Panc1 (cell line): ENCODE measurements at regions not wholly inside any gene's neighbourhood (a gene's known extent, or its start where the extent isn't known, plus 50 kb on each side); places are given as distances from the start of the nearest gene placed in this dataset.

Experiments used
- ATAC-seq: fragments of 200-7000 bp; cut with Tn5 transposase; 2 replicates; pipeline ENCODE4 v1.9.1; 2020; ENCODE audit warnings: mild to moderate bottlenecking, moderate library complexity
- BruUV-seq: library from RNA; stranded (reverse); fragments of 400-500 nt; replicated peaks from 2 replicates; lab custom pipeline; 2021; lab: Mats Ljungman, UMichigan
- CTCF ChIA-PET: fragments of 300-600 bp; sonication (Branson Sonifier 250); formaldehyde crosslinking; loops from one replicate; lab custom pipeline; 2022; ENCODE audit warnings: antibody characterized with exemption; lab: Charles Lee
- POLR2A ChIA-PET: fragments of 300-600 bp; sonication (Branson Sonifier 250); formaldehyde crosslinking; loops from one replicate; lab custom pipeline; 2022; ENCODE audit warnings: antibody characterized with exemption; lab: Charles Lee
- DNase-seq: peaks from one replicate; pipeline ENCODE4 v3.0.0-alpha.2; 2010; ENCODE audit warnings: low read depth, low spot score
- H3K27ac ChIP-seq: 2 replicates; pipeline ENCODE4 v1.5.1; 2011; ENCODE audit warnings: mild to moderate bottlenecking, low read length, inconsistent platforms
- H3K27me3 ChIP-seq: fragments of 200-500 bp; sonication (Bioruptor generic); 2 replicates; pipeline ENCODE4 v1.6.0; 2014; ENCODE audit warnings: low read length, inconsistent platforms; ENCODE audit not compliant: control insufficient read depth, insufficient read depth
- H3K36me3 ChIP-seq: fragments of 200-500 bp; sonication (Bioruptor generic); 2 replicates; pipeline ENCODE4 v1.5.1; 2014; ENCODE audit warnings: inconsistent platforms, mild to moderate bottlenecking, low read length, moderate library complexity; ENCODE audit not compliant: control insufficient read depth, insufficient read depth
- H3K4me1 ChIP-seq: 2 replicates; pipeline ENCODE4 v1.5.1; 2011; ENCODE audit warnings: inconsistent platforms, mild to moderate bottlenecking, low read length, moderate library complexity; ENCODE audit not compliant: control insufficient read depth, insufficient read depth
- H3K4me3 ChIP-seq, 2 experiments: 2 replicates each; pipeline ENCODE4 v1.5.1; 2011 to 2012; ENCODE audit warnings: low read depth in 2 of 2, low read length in 2 of 2, mild to moderate bottlenecking in 2 of 2, inconsistent platforms in 1 of 2, moderate library complexity in 1 of 2
- H3K9me3 ChIP-seq: fragments of 200-500 bp; sonication (Bioruptor generic); 2 replicates; pipeline ENCODE4 v1.5.1; 2014; ENCODE audit warnings: low read depth, mild to moderate bottlenecking, inconsistent platforms, low read length, moderate library complexity; ENCODE audit not compliant: control insufficient read depth, insufficient read depth
- POLR2AphosphoS5 ChIP-seq: IDR thresholded peaks from 2 replicates; pipeline ENCODE4 v1.6.1; 2012; ENCODE audit warnings: mild to moderate bottlenecking, low read depth, low read length, moderate library complexity
- SIN3A ChIP-seq: IDR thresholded peaks from 2 replicates; pipeline ENCODE4 v1.6.1; 2012; ENCODE audit warnings: low read depth, mild to moderate bottlenecking, low read length, moderate library complexity, borderline replicate concordance; ENCODE audit not compliant: insufficient read depth
- TCF7L2 ChIP-seq: IDR thresholded peaks from 2 replicates; pipeline ENCODE4 v1.6.1; 2011; ENCODE audit warnings: mild to moderate bottlenecking, low read depth, low read length, inconsistent platforms
- in situ Hi-C: cut with HindIII; loops from 2 replicates; pipeline ENCODE4 v1.10.0; 2016; ENCODE audit warnings: low sequenced_read_pairs, low pct_unique_long_range_greater_than_20kb
- intact Hi-C: fragments of 100-400 bp; cut with micrococcal nuclease; formaldehyde crosslinking; loops from one replicate; pipeline ENCODE4 v1.10.0; 2022; ENCODE audit not compliant: unreplicated experiment
- TF ChIP-seq, protein P1 (sequence below), 2 experiments: IDR thresholded peaks; 2 replicates each; pipeline ENCODE4 v1.6.1; 2011 to 2012; ENCODE audit warnings: low read depth in 2 of 2, control low read depth in 1 of 2, low read length in 1 of 2, mild to moderate bottlenecking in 1 of 2, moderate library complexity in 1 of 2; ENCODE audit not compliant: insufficient read depth in 1 of 2
- TF ChIP-seq, protein P2 (sequence below): fragments of 450-650 bp; IDR thresholded peaks from 2 replicates; pipeline ENCODE4 v1.5.1; 2017; ENCODE audit warnings: mild to moderate bottlenecking

DNA sequence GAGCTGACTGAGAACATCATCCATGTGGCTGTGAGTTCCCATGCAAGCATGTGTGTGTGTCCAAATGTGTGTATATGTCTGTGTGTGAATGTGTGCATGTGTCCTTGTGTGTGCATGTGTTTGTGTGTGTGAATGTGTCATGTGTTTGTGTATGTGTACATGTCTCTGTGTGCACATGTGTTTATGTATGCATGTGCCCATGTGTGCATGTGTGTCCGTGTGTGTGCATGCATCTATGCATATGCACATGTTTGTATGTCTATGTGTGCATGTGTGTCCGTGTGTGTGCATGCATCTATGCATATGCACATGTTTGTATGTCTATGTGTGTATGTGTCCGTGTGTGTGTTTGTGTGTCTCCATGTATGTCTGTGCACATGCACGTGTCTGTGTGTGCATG lies 99.7 kb downstream of the LBH start:
- ATAC-seq = no peak
- H3K4me3 ChIP-seq = no peak overlapping the region
- in situ Hi-C loops (no loop called here), intact Hi-C loops (no loop called here)
- ChIA-PET CTCF (no interaction called here), POLR2A (no interaction called here)
- no peaks in the 10 kb centered on the region for H3K36me3 ChIP-seq
- DNase-seq = no peak
- H3K4me1 ChIP-seq = no peaks in the 10 kb centered on the region
- no TSS peak for BruUV-seq
- H3K9me3 ChIP-seq = no peaks in the 10 kb centered on the region
- no peaks in the 10 kb centered on the region for H3K27me3 ChIP-seq
- TF ChIP-seq, protein P1, sequence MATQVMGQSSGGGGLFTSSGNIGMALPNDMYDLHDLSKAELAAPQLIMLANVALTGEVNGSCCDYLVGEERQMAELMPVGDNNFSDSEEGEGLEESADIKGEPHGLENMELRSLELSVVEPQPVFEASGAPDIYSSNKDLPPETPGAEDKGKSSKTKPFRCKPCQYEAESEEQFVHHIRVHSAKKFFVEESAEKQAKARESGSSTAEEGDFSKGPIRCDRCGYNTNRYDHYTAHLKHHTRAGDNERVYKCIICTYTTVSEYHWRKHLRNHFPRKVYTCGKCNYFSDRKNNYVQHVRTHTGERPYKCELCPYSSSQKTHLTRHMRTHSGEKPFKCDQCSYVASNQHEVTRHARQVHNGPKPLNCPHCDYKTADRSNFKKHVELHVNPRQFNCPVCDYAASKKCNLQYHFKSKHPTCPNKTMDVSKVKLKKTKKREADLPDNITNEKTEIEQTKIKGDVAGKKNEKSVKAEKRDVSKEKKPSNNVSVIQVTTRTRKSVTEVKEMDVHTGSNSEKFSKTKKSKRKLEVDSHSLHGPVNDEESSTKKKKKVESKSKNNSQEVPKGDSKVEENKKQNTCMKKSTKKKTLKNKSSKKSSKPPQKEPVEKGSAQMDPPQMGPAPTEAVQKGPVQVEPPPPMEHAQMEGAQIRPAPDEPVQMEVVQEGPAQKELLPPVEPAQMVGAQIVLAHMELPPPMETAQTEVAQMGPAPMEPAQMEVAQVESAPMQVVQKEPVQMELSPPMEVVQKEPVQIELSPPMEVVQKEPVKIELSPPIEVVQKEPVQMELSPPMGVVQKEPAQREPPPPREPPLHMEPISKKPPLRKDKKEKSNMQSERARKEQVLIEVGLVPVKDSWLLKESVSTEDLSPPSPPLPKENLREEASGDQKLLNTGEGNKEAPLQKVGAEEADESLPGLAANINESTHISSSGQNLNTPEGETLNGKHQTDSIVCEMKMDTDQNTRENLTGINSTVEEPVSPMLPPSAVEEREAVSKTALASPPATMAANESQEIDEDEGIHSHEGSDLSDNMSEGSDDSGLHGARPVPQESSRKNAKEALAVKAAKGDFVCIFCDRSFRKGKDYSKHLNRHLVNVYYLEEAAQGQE (IDR thresholded peaks at IDR 0.05; ENCODE audit: insufficient read depth in 1 of 2, low read depth in 2 of 2, low read length in 1 of 2) = no peak
- no peak for TF ChIP-seq POLR2AphosphoS5
- no peak for TF ChIP-seq SIN3A
- H3K27ac ChIP-seq = no peak overlapping the region

DNA sequence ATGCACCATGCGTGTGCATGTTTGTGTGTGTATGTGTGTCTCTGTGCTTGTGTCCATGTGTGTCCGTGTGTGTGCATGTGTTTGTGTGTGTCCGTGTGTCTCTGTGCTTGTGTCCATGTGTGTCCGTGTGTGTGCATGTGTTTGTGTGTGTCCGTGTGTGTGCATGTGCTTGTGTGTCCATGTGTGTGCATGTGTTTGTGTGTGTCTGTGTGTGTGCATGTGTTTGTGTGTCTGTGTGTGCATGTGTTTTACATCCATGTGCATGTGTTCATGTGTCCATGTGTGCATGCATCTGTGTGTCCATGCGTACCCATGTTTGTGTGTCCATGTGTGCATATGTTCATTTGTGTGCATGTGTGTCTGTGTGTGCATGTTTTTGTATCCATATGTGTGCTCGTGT lies 100.5 kb downstream of the LBH start:
- Histone ChIP-seq H3K9me3 (no peaks in the 10 kb centered on the region), H3K4me3 (no peak overlapping the region), H3K36me3 (no peaks in the 10 kb centered on the region), H3K27ac (no peak overlapping the region), H3K4me1 (no peaks in the 10 kb centered on the region), H3K27me3 (no peaks in the 10 kb centered on the region)
- no peak for DNase-seq
- TF ChIP-seq, protein P1 (IDR thresholded peaks at IDR 0.05; ENCODE audit: insufficient read depth in 1 of 2, low read depth in 2 of 2, low read length in 1 of 2) = no peak
- TF ChIP-seq SIN3A (no peak), TCF7L2 (no peak), POLR2AphosphoS5 (no peak)
- TF ChIP-seq, protein P2, sequence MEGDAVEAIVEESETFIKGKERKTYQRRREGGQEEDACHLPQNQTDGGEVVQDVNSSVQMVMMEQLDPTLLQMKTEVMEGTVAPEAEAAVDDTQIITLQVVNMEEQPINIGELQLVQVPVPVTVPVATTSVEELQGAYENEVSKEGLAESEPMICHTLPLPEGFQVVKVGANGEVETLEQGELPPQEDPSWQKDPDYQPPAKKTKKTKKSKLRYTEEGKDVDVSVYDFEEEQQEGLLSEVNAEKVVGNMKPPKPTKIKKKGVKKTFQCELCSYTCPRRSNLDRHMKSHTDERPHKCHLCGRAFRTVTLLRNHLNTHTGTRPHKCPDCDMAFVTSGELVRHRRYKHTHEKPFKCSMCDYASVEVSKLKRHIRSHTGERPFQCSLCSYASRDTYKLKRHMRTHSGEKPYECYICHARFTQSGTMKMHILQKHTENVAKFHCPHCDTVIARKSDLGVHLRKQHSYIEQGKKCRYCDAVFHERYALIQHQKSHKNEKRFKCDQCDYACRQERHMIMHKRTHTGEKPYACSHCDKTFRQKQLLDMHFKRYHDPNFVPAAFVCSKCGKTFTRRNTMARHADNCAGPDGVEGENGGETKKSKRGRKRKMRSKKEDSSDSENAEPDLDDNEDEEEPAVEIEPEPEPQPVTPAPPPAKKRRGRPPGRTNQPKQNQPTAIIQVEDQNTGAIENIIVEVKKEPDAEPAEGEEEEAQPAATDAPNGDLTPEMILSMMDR = no peak
- BruUV-seq = no TSS peak
- in situ Hi-C loops (no loop called here), intact Hi-C loops (no loop called here)
- ATAC-seq = no peak
- CTCF ChIA-PET = no interaction called here
- POLR2A ChIA-PET = no interaction called here
